HepG2 (cell line): ENCODE measurements at regions not wholly inside any gene's neighbourhood (a gene's known extent, or its start where the extent isn't known, plus 50 kb on each side); places are given as distances from the start of the nearest gene placed in this dataset.

Source experiments
- ATAC-seq: fragments of 200-7000 bp; cut with Tn5 transposase; 3 replicates; pipeline ENCODE4 v1.9.1; 2020; ENCODE audit warnings: mild to moderate bottlenecking, moderate library complexity
- BruUV-seq: library from RNA; stranded (reverse); fragments of 400-500 nt; replicated peaks from 2 replicates; lab custom pipeline; 2021; lab: Mats Ljungman, UMichigan
- CTCF ChIA-PET: fragments of 300-600 bp; formaldehyde crosslinking; extraction: SDS; loops from one replicate; lab custom pipeline; 2021; ENCODE audit warnings: low total read pairs, inconsistent platforms, low intra/inter-chr PET ratio; lab: Yijun Ruan, JAX
- POLR2A ChIA-PET: fragments of 350-600 bp; sonication (Branson Sonifier 250); formaldehyde crosslinking; loops from one replicate; lab custom pipeline; 2020; ENCODE audit warnings: antibody characterized with exemption, inconsistent platforms; lab: Yijun Ruan, JAX
- DNase-seq: peaks from one replicate; pipeline ENCODE4 v3.0.0-alpha.2; 2015; ENCODE audit warnings: low spot score
- FAIRE-seq: peaks from 3 replicates; lab custom pipeline; 2011; peaks lifted over from hg19 to GRCh38; lab: Jason Lieb, UNC
- H2AFZ ChIP-seq: one replicate; pipeline ENCODE4 v1.6.1; 2011; ENCODE audit warnings: low read length, inconsistent platforms
- H3K27ac ChIP-seq: fragments of 300-600 bp; 3 replicates; pipeline ENCODE4 v1.8.0; 2011; ENCODE audit warnings: mixed run types, mild to moderate bottlenecking, mixed read lengths, low read length, inconsistent platforms; ENCODE audit not compliant: insufficient read depth; ENCODE audit errors: extremely low read length
- H3K27me3 ChIP-seq, 2 experiments: fragments of 200-600 bp in 1 of 2; 2 replicates in 1 of 2; 3 replicates in 1 of 2; pipeline versions ENCODE4 v1.6.0 to v1.8.0; 2011; ENCODE audit warnings: low read length in 2 of 2, mild to moderate bottlenecking in 2 of 2, moderate library complexity in 2 of 2, inconsistent platforms in 1 of 2; ENCODE audit not compliant: insufficient read depth in 2 of 2, control insufficient read depth in 1 of 2
- H3K36me3 ChIP-seq, 2 experiments: fragments of 200-600 bp in 1 of 2; replicated peaks in 1 of 2; 2 replicates in 1 of 2; 3 replicates in 1 of 2; pipeline versions ENCODE4 v1.5.1 to v1.8.0; 2011; ENCODE audit warnings: low read length in 2 of 2, inconsistent platforms in 1 of 2; ENCODE audit not compliant: insufficient read depth in 2 of 2, control insufficient read depth in 1 of 2
- H3K4me1 ChIP-seq: 2 replicates; pipeline ENCODE4 v1.5.1; 2012; ENCODE audit warnings: low read length, inconsistent platforms; ENCODE audit not compliant: insufficient read depth
- H3K4me2 ChIP-seq: 2 replicates; pipeline ENCODE4 v1.6.0; 2011; ENCODE audit warnings: low read depth, low read length, inconsistent platforms
- H3K4me3 ChIP-seq, 3 experiments: fragments of 200-600 bp in 1 of 3; sonication (generic), shearing (Covaris generic) in 1 of 3; replicated peaks in 1 of 3; 2 replicates each; pipeline ENCODE4 v1.5.1; 2011 to 2016; ENCODE audit warnings: low read length in 3 of 3, inconsistent platforms in 2 of 3, low read depth in 2 of 3, mild to moderate bottlenecking in 2 of 3, control low read depth in 1 of 3, mixed read lengths in 1 of 3; ENCODE audit not compliant: insufficient read depth in 1 of 3
- H3K79me2 ChIP-seq: one replicate; pipeline ENCODE4 v1.6.1; 2011; ENCODE audit warnings: low read length, inconsistent platforms; ENCODE audit not compliant: insufficient read depth
- H3K9ac ChIP-seq: 2 replicates; pipeline ENCODE4 v1.6.0; 2011; ENCODE audit warnings: mild to moderate bottlenecking, low read depth, low read length, inconsistent platforms; ENCODE audit not compliant: insufficient read depth
- H3K9me3 ChIP-seq: 2 replicates; pipeline ENCODE4 v1.5.1; 2012; ENCODE audit warnings: mild to moderate bottlenecking, low read length
- H4K20me1 ChIP-seq: 2 replicates; pipeline ENCODE4 v1.6.0; 2011; ENCODE audit warnings: inconsistent platforms, mild to moderate bottlenecking, low read length, moderate library complexity; ENCODE audit not compliant: insufficient read depth
- ARNT2 ChIP-seq: sonication (generic); formaldehyde crosslinking; IDR thresholded peaks from 2 replicates; pipeline ENCODE4 v1.8.0; 2022; ENCODE audit warnings: mild to moderate bottlenecking, low read depth, missing genetic modification reagents, moderate library complexity
- CEBPB ChIP-seq: IDR thresholded peaks from 2 replicates; pipeline ENCODE4 v1.6.1; 2011; ENCODE audit warnings: low read depth, low read length, improper control_type of control experiment, borderline replicate concordance
- HINFP ChIP-seq: sonication (generic); formaldehyde crosslinking; IDR thresholded peaks from 2 replicates; pipeline ENCODE4 v1.4.0; 2020; ENCODE audit warnings: low read depth, mild to moderate bottlenecking, missing genetic modification reagents
- HNF4A ChIP-seq: sonication (generic); formaldehyde crosslinking; IDR thresholded peaks from 2 replicates; pipeline ENCODE4 v1.4.0; 2020; ENCODE audit warnings: missing genetic modification reagents
- PAXIP1 ChIP-seq: sonication (generic); formaldehyde crosslinking; conservative IDR thresholded peaks from 2 replicates; pipeline ENCODE4 v1.4.0; 2020; ENCODE audit warnings: mild to moderate bottlenecking, missing genetic modification reagents, moderate library complexity
- POLR2AphosphoS5 ChIP-seq: IDR thresholded peaks from 2 replicates; pipeline ENCODE4 v1.6.1; 2012; ENCODE audit warnings: low read depth, low read length
- TOE1 ChIP-seq: sonication (generic); formaldehyde crosslinking; IDR thresholded peaks from 2 replicates; pipeline ENCODE4 v1.4.0; 2020; ENCODE audit warnings: mild to moderate bottlenecking, missing genetic modification reagents
- U2AF2 ChIP-seq: fragments of 200-400 bp; formaldehyde crosslinking; IDR thresholded peaks from 2 replicates; pipeline ENCODE4 v1.6.1; 2017; ENCODE audit warnings: low read depth, mild to moderate bottlenecking, low read length
- ZNF496 ChIP-seq: sonication (generic); formaldehyde crosslinking; IDR thresholded peaks from 2 replicates; pipeline ENCODE4 v1.8.1; 2023; ENCODE audit warnings: mild to moderate bottlenecking, moderate library complexity, missing genetic modification reagents; ENCODE audit not compliant: insufficient replicate concordance
- ZNF724P ChIP-seq: sonication (generic); formaldehyde crosslinking; IDR thresholded peaks from 2 replicates; pipeline ENCODE4 v1.8.0; 2022; ENCODE audit warnings: missing genetic modification reagents, borderline replicate concordance
- WGBS: methylation state at CpG from one replicate; pipeline ENCODE4 v1.1.6; 2017; ENCODE audit warnings: low lambda C conversion rate; 5-methylcytosine and 5-hydroxymethylcytosine counted together
- in situ Hi-C: cut with HindIII; loops from 2 replicates; pipeline ENCODE4 v1.10.0; 2017; ENCODE audit warnings: low pct_unique_long_range_greater_than_20kb; ENCODE audit not compliant: extremely low pct_ligation_motif_present
- intact Hi-C: fragments of 100-400 bp; cut with micrococcal nuclease; formaldehyde crosslinking; loops from one replicate; pipeline ENCODE4 v1.10.0; 2022; ENCODE audit not compliant: unreplicated experiment
- TF ChIP-seq, protein P1 (sequence below): sonication (generic); formaldehyde crosslinking; IDR thresholded peaks from 2 replicates; pipeline ENCODE4 v1.5.1; 2020; ENCODE audit warnings: missing genetic modification reagents, mild to moderate bottlenecking, borderline replicate concordance

DNA sequence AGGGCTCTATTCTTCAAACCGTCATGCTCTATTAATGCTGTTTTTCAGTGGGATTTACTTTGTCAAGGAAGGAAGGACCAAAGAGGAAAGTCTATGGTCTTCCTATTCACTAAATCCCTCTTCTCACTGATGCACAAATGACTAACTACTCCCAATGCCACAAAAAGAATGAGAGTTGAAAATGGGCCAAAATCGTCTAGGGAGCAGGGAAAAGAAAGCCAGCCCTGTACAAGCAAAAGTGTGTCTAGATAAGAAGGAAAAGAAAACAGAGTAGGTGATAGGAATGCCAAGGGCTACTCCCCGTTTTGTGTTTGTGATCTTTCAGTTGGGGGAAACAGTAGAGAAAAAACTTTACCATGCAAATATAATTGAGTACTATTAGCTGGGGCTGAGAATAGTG is 97.2 kb upstream of the TMCO5A start:
- FAIRE-seq (no peak), DNase-seq (no peak)
- H2AFZ ChIP-seq = no peak overlapping the region
- H4K20me1 ChIP-seq = no peaks in the 10 kb centered on the region
- no peaks in the 10 kb centered on the region for H3K36me3 ChIP-seq
- WGBS = 2% methylated on average over 3 of the region's 3 CpGs
- H3K27ac ChIP-seq = no peak overlapping the region
- no peaks in the 10 kb centered on the region for H3K27me3 ChIP-seq
- TF ChIP-seq PAXIP1 (CRISPR knock-in tag) = no peak
- no peak for TF ChIP-seq U2AF2
- TF ChIP-seq HNF4A (CRISPR knock-in tag) = no peak
- TF ChIP-seq POLR2AphosphoS5 = no peak
- TF ChIP-seq, all 625 proteins: peak for 0
- in situ Hi-C loops = no loop called here
- no peak overlapping the region for H3K9ac ChIP-seq
- no peak overlapping the region for H3K4me3 ChIP-seq
- BruUV-seq = no TSS peak
- no peaks in the 10 kb centered on the region for H3K9me3 ChIP-seq
- ChIA-PET CTCF (no interaction called here), POLR2A (no interaction called here)
- H3K79me2 ChIP-seq = no peaks in the 10 kb centered on the region
- no peak for ATAC-seq
- intact Hi-C loops = no loop called here
- no peak overlapping the region for H3K4me2 ChIP-seq
- no peaks in the 10 kb centered on the region for H3K4me1 ChIP-seq

- Histone ChIP-seq H3K4me1 (no peaks in the 10 kb centered on the region), H3K4me3 (no peak overlapping the region), H4K20me1 (no peaks in the 10 kb centered on the region), H3K79me2 (no peaks in the 10 kb centered on the region), H3K4me2 (no peak overlapping the region), H3K27ac (no peak overlapping the region), H3K27me3 (no peaks in the 10 kb centered on the region), H3K9ac (no peak overlapping the region), H2AFZ (no peak overlapping the region), H3K36me3 (no peaks in the 10 kb centered on the region), H3K9me3 (no peaks in the 10 kb centered on the region; the same call in 1 of the 2 replicates)
- in situ Hi-C loops (no loop called here), intact Hi-C loops (no loop called here)
- BruUV-seq = no TSS peak
- DNase-seq = no peak
- no peak for FAIRE-seq
- ChIA-PET POLR2A (no interaction called here), CTCF (no interaction called here)
- ATAC-seq = no peak
- 2% methylated on average over 3 of the region's 3 CpGs for WGBS
- TF ChIP-seq, protein P1, sequence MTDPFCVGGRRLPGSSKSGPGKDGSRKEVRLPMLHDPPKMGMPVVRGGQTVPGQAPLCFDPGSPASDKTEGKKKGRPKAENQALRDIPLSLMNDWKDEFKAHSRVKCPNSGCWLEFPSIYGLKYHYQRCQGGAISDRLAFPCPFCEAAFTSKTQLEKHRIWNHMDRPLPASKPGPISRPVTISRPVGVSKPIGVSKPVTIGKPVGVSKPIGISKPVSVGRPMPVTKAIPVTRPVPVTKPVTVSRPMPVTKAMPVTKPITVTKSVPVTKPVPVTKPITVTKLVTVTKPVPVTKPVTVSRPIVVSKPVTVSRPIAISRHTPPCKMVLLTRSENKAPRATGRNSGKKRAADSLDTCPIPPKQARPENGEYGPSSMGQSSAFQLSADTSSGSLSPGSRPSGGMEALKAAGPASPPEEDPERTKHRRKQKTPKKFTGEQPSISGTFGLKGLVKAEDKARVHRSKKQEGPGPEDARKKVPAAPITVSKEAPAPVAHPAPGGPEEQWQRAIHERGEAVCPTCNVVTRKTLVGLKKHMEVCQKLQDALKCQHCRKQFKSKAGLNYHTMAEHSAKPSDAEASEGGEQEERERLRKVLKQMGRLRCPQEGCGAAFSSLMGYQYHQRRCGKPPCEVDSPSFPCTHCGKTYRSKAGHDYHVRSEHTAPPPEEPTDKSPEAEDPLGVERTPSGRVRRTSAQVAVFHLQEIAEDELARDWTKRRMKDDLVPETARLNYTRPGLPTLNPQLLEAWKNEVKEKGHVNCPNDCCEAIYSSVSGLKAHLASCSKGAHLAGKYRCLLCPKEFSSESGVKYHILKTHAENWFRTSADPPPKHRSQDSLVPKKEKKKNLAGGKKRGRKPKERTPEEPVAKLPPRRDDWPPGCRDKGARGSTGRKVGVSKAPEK = no peak
- no peak for TF ChIP-seq ZNF496 (CRISPR knock-in tag)
- no peak for TF ChIP-seq ZNF724P (CRISPR knock-in tag)
- no peak for TF ChIP-seq ARNT2
- no peak for TF ChIP-seq HINFP (CRISPR knock-in tag)
- peak; percentile 54; the same call in 1 of the 2 replicates for TF ChIP-seq CEBPB
- TF ChIP-seq TOE1 (CRISPR knock-in tag) = no peak
Measured at GRCh38 chr15:37847776-37848175, 86.7 kb upstream of the TMCO5A start.
